ENCODE measurements at regions not wholly inside any gene's neighbourhood (a gene's known extent, or its start where the extent isn't known, plus 50 kb on each side); places are given as distances from the start of the nearest gene placed in this dataset.

GRCh38 chr17:77515227-77515626, 374.5 kb downstream of the SEC14L1 start:
- TF ChIP-seq POLR2A (IDR thresholded peaks at IDR 0.05; ENCODE audit: low read depth) (no peak), EP300 (IDR thresholded peaks at IDR 0.05) (no peak), POLR2AphosphoS5 (IDR thresholded peaks at IDR 0.05) (no peak)
- TF ChIP-seq, protein P1, sequence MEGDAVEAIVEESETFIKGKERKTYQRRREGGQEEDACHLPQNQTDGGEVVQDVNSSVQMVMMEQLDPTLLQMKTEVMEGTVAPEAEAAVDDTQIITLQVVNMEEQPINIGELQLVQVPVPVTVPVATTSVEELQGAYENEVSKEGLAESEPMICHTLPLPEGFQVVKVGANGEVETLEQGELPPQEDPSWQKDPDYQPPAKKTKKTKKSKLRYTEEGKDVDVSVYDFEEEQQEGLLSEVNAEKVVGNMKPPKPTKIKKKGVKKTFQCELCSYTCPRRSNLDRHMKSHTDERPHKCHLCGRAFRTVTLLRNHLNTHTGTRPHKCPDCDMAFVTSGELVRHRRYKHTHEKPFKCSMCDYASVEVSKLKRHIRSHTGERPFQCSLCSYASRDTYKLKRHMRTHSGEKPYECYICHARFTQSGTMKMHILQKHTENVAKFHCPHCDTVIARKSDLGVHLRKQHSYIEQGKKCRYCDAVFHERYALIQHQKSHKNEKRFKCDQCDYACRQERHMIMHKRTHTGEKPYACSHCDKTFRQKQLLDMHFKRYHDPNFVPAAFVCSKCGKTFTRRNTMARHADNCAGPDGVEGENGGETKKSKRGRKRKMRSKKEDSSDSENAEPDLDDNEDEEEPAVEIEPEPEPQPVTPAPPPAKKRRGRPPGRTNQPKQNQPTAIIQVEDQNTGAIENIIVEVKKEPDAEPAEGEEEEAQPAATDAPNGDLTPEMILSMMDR (IDR thresholded peaks at IDR 0.05), result no peak
